Astrocyte of the hippocampus (primary cell): ENCODE measurements at regions not wholly inside any gene's neighbourhood (a gene's known extent, or its start where the extent isn't known, plus 50 kb on each side); places are given as distances from the start of the nearest gene placed in this dataset.
"Not testable (repeated sequence)": the region's sequence is repeated elsewhere in the genome, so short reads cannot be mapped to it uniquely, and the experiment has no call there.

Experiments
- DNase-seq: peaks from one replicate; pipeline ENCODE4 v3.0.0; 2011; ENCODE audit warnings: low read depth, low spot score

GRCh38 chr6:155694419-155694790, 238.8 kb upstream of the NOX3 start:
- DNase-seq = peak; percentile 22

- DNase-seq = no peak
Measured at GRCh38 chr6:155693573-155694418, 238.2 kb upstream of the NOX3 start.

GRCh38 chr6:155690820-155691219, 235.2 kb upstream of the NOX3 start:
- DNase-seq = no peak

- no peak for DNase-seq
Measured at GRCh38 chr6:155687645-155688044, 232.0 kb upstream of the NOX3 start.

GRCh38 chr6:155684416-155685196, 229.0 kb upstream of the NOX3 start:
- no peak for DNase-seq

- peak; percentile 7 for DNase-seq
Measured at GRCh38 chr6:155678361-155678760, 222.7 kb upstream of the NOX3 start.

GRCh38 chr6:155676346-155676745, 220.7 kb upstream of the NOX3 start:
- DNase-seq = no peak

GRCh38 chr6:155670655-155671054, 215.0 kb upstream of the NOX3 start:
- DNase-seq = no peak

GRCh38 chr6:155660251-155660977, 204.8 kb upstream of the NOX3 start:
- no peak for DNase-seq

- no peak for DNase-seq
Measured at GRCh38 chr6:155656024-155656423, 200.4 kb upstream of the NOX3 start.

- DNase-seq = no peak
Measured at GRCh38 chr6:155654474-155654873, 198.8 kb upstream of the NOX3 start.

- no peak for DNase-seq
Measured at GRCh38 chr6:155648301-155648700, 192.7 kb upstream of the NOX3 start.

- DNase-seq = peak; percentile 2
Measured at GRCh38 chr6:155647354-155647753, 191.7 kb upstream of the NOX3 start.

GRCh38 chr6:155646443-155646842, 190.8 kb upstream of the NOX3 start:
- DNase-seq = peak; percentile 1

GRCh38 chr6:155645325-155645724, 189.7 kb upstream of the NOX3 start:
- DNase-seq = peak; percentile 17

GRCh38 chr6:155641603-155642002, 186.0 kb upstream of the NOX3 start:
- no peak for DNase-seq

- no peak for DNase-seq
Measured at GRCh38 chr6:155638200-155638599, 182.6 kb upstream of the NOX3 start.

- DNase-seq = no peak
Measured at GRCh38 chr6:155635416-155635815, 179.8 kb upstream of the NOX3 start.

- no peak for DNase-seq
Measured at GRCh38 chr6:155630085-155630484, 174.4 kb upstream of the NOX3 start.

GRCh38 chr6:155629652-155630051, 174.0 kb upstream of the NOX3 start:
- no peak for DNase-seq

GRCh38 chr6:155628306-155628705, 172.7 kb upstream of the NOX3 start:
- DNase-seq = no peak

- not testable (repeated sequence) for DNase-seq
Measured at GRCh38 chr6:155627722-155628212, 172.1 kb upstream of the NOX3 start.
